IPS-NIHi11 (cell line): ENCODE measurements at regions not wholly inside any gene's neighbourhood (a gene's known extent, or its start where the extent isn't known, plus 50 kb on each side); places are given as distances from the start of the nearest gene placed in this dataset.

Experiments
- DNase-seq: peaks from one replicate; pipeline ENCODE4 v3.0.0; 2012; ENCODE audit warnings: mixed read lengths, low spot score

GRCh38 chr3:156620901-156621300 lies 53.5 kb upstream of the TIPARP start:
- DNase-seq = no peak

GRCh38 chr3:156620260-156620659 lies 54.1 kb upstream of the TIPARP start:
- no peak for DNase-seq

GRCh38 chr3:156619376-156619775 lies 55.0 kb upstream of the TIPARP start:
- no peak for DNase-seq

GRCh38 chr3:156617781-156618180 lies 56.6 kb upstream of the TIPARP start:
- no peak for DNase-seq

- DNase-seq = no peak
Observed at GRCh38 chr3:156617145-156617544, 57.2 kb upstream of the TIPARP start.

- DNase-seq = no peak
Observed at GRCh38 chr3:156615592-156616173, 58.7 kb upstream of the TIPARP start.

GRCh38 chr3:156614642-156615511 lies 59.5 kb upstream of the TIPARP start:
- no peak for DNase-seq

GRCh38 chr3:156612903-156613302 lies 58.0 kb upstream of the SSR3 start:
- DNase-seq = no peak

GRCh38 chr3:156611870-156612494 lies 57.1 kb upstream of the SSR3 start:
- DNase-seq = no peak

GRCh38 chr3:156610154-156610553 lies 55.2 kb upstream of the SSR3 start:
- DNase-seq = no peak

- no peak for DNase-seq
Observed at GRCh38 chr3:156609546-156609945, 54.6 kb upstream of the SSR3 start.

GRCh38 chr3:156608601-156609514 lies 53.9 kb upstream of the SSR3 start:
- no peak for DNase-seq

- DNase-seq = no peak
Observed at GRCh38 chr3:156606729-156607128, 51.8 kb upstream of the SSR3 start.

- peak; percentile 47 for DNase-seq
Observed at GRCh38 chr3:156605686-156606605, 51.0 kb upstream of the SSR3 start.

GRCh38 chr3:156604642-156605144 lies 49.8 kb upstream of the SSR3 start:
- DNase-seq = no peak
